HG03039 (cell line): ENCODE measurements at regions not wholly inside any gene's neighbourhood (a gene's known extent, or its start where the extent isn't known, plus 50 kb on each side); places are given as distances from the start of the nearest gene placed in this dataset.

ENCODE experiments used
- ATAC-seq: cut with Tn5 transposase; IDR thresholded peaks from one replicate; pipeline ENCODE4 v1.9.1; 2021; ENCODE audit warnings: mild to moderate bottlenecking, moderate library complexity; ENCODE audit not compliant: unreplicated experiment

- no peak for ATAC-seq
Observed at GRCh38 chrX:22325096-22325495, 52.4 kb downstream of the CBLL2 start.

GRCh38 chrX:22329783-22330182 lies 57.1 kb downstream of the CBLL2 start:
- ATAC-seq = no peak

GRCh38 chrX:22338740-22339139 lies 66.0 kb downstream of the CBLL2 start:
- ATAC-seq = no peak

- ATAC-seq = no peak
Observed at GRCh38 chrX:22339459-22339858, 66.7 kb downstream of the CBLL2 start.

GRCh38 chrX:22340022-22340616 lies 67.4 kb downstream of the CBLL2 start:
- ATAC-seq = no peak

- no peak for ATAC-seq
Observed at GRCh38 chrX:22343192-22343591, 70.5 kb downstream of the CBLL2 start.

GRCh38 chrX:22345884-22346283 lies 73.2 kb downstream of the CBLL2 start:
- no peak for ATAC-seq

- no peak for ATAC-seq
Observed at GRCh38 chrX:22347491-22347890, 74.8 kb downstream of the CBLL2 start.

GRCh38 chrX:22349116-22349515 lies 76.4 kb downstream of the CBLL2 start:
- ATAC-seq = no peak

- no peak for ATAC-seq
Observed at GRCh38 chrX:22351076-22351475, 78.4 kb downstream of the CBLL2 start.

GRCh38 chrX:22351966-22352365 lies 79.3 kb downstream of the CBLL2 start:
- ATAC-seq = no peak

GRCh38 chrX:22357621-22358020 lies 84.9 kb downstream of the CBLL2 start:
- ATAC-seq = no peak

GRCh38 chrX:22360129-22360528 lies 87.4 kb downstream of the CBLL2 start:
- ATAC-seq = no peak

GRCh38 chrX:22365460-22365859 lies 92.7 kb downstream of the CBLL2 start:
- no peak for ATAC-seq

- ATAC-seq = no peak
Observed at GRCh38 chrX:22366166-22366702, 93.5 kb downstream of the CBLL2 start.

- no peak for ATAC-seq
Observed at GRCh38 chrX:22366906-22367305, 94.2 kb downstream of the CBLL2 start.

GRCh38 chrX:22373094-22373493 lies 100.4 kb downstream of the CBLL2 start:
- no peak for ATAC-seq

- no peak for ATAC-seq
Observed at GRCh38 chrX:22373766-22374165, 101.1 kb downstream of the CBLL2 start.

- ATAC-seq = no peak
Observed at GRCh38 chrX:22376369-22376768, 103.7 kb downstream of the CBLL2 start.

GRCh38 chrX:22378296-22378695 lies 105.6 kb downstream of the CBLL2 start:
- ATAC-seq = no peak

- ATAC-seq = no peak
Observed at GRCh38 chrX:22383988-22384387, 111.3 kb downstream of the CBLL2 start.

GRCh38 chrX:22389556-22390179 lies 117.0 kb downstream of the CBLL2 start:
- no peak for ATAC-seq
